Ovary (tissue), 7 donors: ENCODE measurements at regions not wholly inside any gene's neighbourhood (a gene's known extent, or its start where the extent isn't known, plus 50 kb on each side); places are given as distances from the start of the nearest gene placed in this dataset.

Source experiments
- DNase-seq, 5 donors: peaks; one replicate each; pipeline ENCODE4 v3.0.0-alpha.2; 2019 to 2020
- H3K27ac ChIP-seq, 2 donors: fragments of 200-600 bp; one replicate each; pipeline versions ENCODE4 v1.5.1 to v1.8.0; 2019 to 2022
- H3K27me3 ChIP-seq: fragments of 200-600 bp; one replicate; pipeline ENCODE4 v1.8.0; 2022
- H3K36me3 ChIP-seq: fragments of 200-600 bp; sonication (generic); one replicate; pipeline ENCODE4 v1.5.1; 2019
- H3K4me1 ChIP-seq: one replicate; pipeline ENCODE4 v1.8.1; 2013; ENCODE audit warnings: mild to moderate bottlenecking, moderate library complexity; ENCODE audit not compliant: insufficient read depth
- H3K4me3 ChIP-seq: fragments of 200-600 bp; sonication (generic); one replicate; pipeline ENCODE4 v1.5.1; 2017
- H3K9me3 ChIP-seq, 2 donors: fragments of 200-600 bp in 1 of 2; sonication (generic) in 1 of 2; one replicate each; pipeline versions ENCODE4 v1.5.1 to v1.8.1; 2013 to 2019; ENCODE audit warnings: mild to moderate bottlenecking in 1 of 2, moderate library complexity in 1 of 2
- CTCF ChIP-seq, 3 donors: fragments of 450-650 bp in 2 of 3; fragments of 200-600 bp in 1 of 3; IDR thresholded peaks; one replicate each; pipeline versions ENCODE4 v1.5.1 to v1.8.0; 2016 to 2022; ENCODE audit warnings: antibody characterized with exemption in 3 of 3, mild to moderate bottlenecking in 1 of 3
- EP300 ChIP-seq: sonication (generic); formaldehyde crosslinking; IDR thresholded peaks from one replicate; pipeline ENCODE4 v1.6.1; 2017; ENCODE audit warnings: antibody characterized with exemption
- POLR2A ChIP-seq: fragments of 450-650 bp; IDR thresholded peaks from one replicate; pipeline ENCODE4 v1.6.1; 2017; ENCODE audit warnings: antibody characterized with exemption, mild to moderate bottlenecking, moderate library complexity
- WGBS, 3 donors: extraction: QIAGEN DNeasy Blood & Tissue Kit in 1 of 3; methylation state at CpG; one replicate each; pipeline versions ENCODE4 v1.1.5 to v1.1.7; 2013 to 2017; 5-methylcytosine and 5-hydroxymethylcytosine counted together
- intact Hi-C, 4 donors: fragments of 100-400 bp; cut with DNase I; formaldehyde crosslinking; loops; one replicate each; pipeline versions ENCODE4 v1.11.0 to v1.15.1; 2022 to 2023
- donor health status: DM: no; HTN: no; CAD: no; lungs with moderate emphysema.
- donor health status: DM: no; HTN: no; CAD: no.
- donor health status: Bipolar disorder and iron deficiency.
- donor health status: DM: no; HTN: no; CAD: no.
- donor health status: DM: yes; HTN: yes; CAD: no.

GRCh38 chr14:101362529-101363260, 198.6 kb upstream of the DIO3 start:
- no peak for TF ChIP-seq EP300
- no peak for TF ChIP-seq POLR2A
- no peak for TF ChIP-seq CTCF (IDR thresholded peaks at IDR 0.05)
- intact Hi-C loops, result loop anchor here in 3 of 4 donors (5.0 to 10.0 kb wide), 6 partner anchors 75 to 698 kb away; no protein-coding TSS in a partner anchor
- Histone ChIP-seq H3K4me1 (peaks cover 59% of the 10 kb centered on the region), H3K27me3 (no peaks in the 10 kb centered on the region), H3K27ac (peak overlapping the region in 1 of 2 donors; percentile 94), H3K4me3 (no peak overlapping the region), H3K36me3 (no peaks in the 10 kb centered on the region), H3K9me3 (no peaks in the 10 kb centered on the region)
- DNase-seq, result peak in 1 of 5 donors; percentile 29
- WGBS, 3 donors, result 90 to 95% (median 90%) methylated on average over 17 of the region's 17 CpGs

- H3K9me3 ChIP-seq, result no peaks in the 10 kb centered on the region
- no peak overlapping the region for H3K4me3 ChIP-seq
- peak overlapping the region in 1 of 2 donors; percentile 94 for H3K27ac ChIP-seq
- H3K27me3 ChIP-seq, result no peaks in the 10 kb centered on the region
- no peak for DNase-seq
- no peaks in the 10 kb centered on the region for H3K36me3 ChIP-seq
- 86 to 90% (median 87%) methylated on average over 2 of the region's 2 CpGs for WGBS, 3 donors
- H3K4me1 ChIP-seq, result peaks cover 56% of the 10 kb centered on the region
- no peak for TF ChIP-seq CTCF (IDR thresholded peaks at IDR 0.05)
- no peak for TF ChIP-seq POLR2A
- TF ChIP-seq EP300, result no peak
- intact Hi-C loops, result loop anchor here in 3 of 4 donors (5.0 to 10.0 kb wide), 6 partner anchors 76 to 698 kb away; no protein-coding TSS in a partner anchor
Measured at GRCh38 chr14:101363261-101363555, 198.1 kb upstream of the DIO3 start.

GRCh38 chr14:101363880-101364391, 197.4 kb upstream of the DIO3 start:
- Histone ChIP-seq H3K27ac (peak overlapping the region in 1 of 2 donors; percentile 94), H3K27me3 (no peaks in the 10 kb centered on the region), H3K4me3 (no peak overlapping the region), H3K4me1 (peaks cover 53% of the 10 kb centered on the region), H3K9me3 (no peaks in the 10 kb centered on the region), H3K36me3 (no peaks in the 10 kb centered on the region)
- TF ChIP-seq POLR2A, result no peak
- no peak for TF ChIP-seq CTCF (IDR thresholded peaks at IDR 0.05)
- no peak for TF ChIP-seq EP300
- peak in 2 of 5 donors; percentile 59 to 66 for DNase-seq
- intact Hi-C loops, result loop anchor here in 3 of 4 donors (2.0 to 10.0 kb wide), 7 partner anchors 77 to 699 kb away; partner anchors contain the start of gene DIO3 (in 1 of the 3)
- 53 to 60% (median 57%) methylated on average over 16 of the region's 16 CpGs for WGBS, 3 donors

- no peak overlapping the region for H3K4me3 ChIP-seq
- H3K27ac ChIP-seq, result peak overlapping the region; percentile 67 to 94
- H3K36me3 ChIP-seq, result no peaks in the 10 kb centered on the region
- intact Hi-C loops, result loop anchor here in 3 of 4 donors (2.0 to 10.0 kb wide), 7 partner anchors 77 to 700 kb away; partner anchors contain the start of gene DIO3 (in 1 of the 3)
- TF ChIP-seq CTCF (IDR thresholded peaks at IDR 0.05) (peak in 1 of 3 donors; percentile 7), POLR2A (peak; percentile 52), EP300 (peak; percentile 87)
- 7 to 10% (median 8%) methylated on average over 42 of the region's 42 CpGs for WGBS, 3 donors
- H3K27me3 ChIP-seq, result no peaks in the 10 kb centered on the region
- H3K9me3 ChIP-seq, result no peaks in the 10 kb centered on the region
- peaks cover 47% of the 10 kb centered on the region for H3K4me1 ChIP-seq
- peak; percentile 87 to 97 (median 94) for DNase-seq
Measured at GRCh38 chr14:101364503-101365328, 196.6 kb upstream of the DIO3 start.
